Spleen (tissue), 11 donors: ENCODE measurements at regions not wholly inside any gene's neighbourhood (a gene's known extent, or its start where the extent isn't known, plus 50 kb on each side); places are given as distances from the start of the nearest gene placed in this dataset.

Source experiments
- DNase-seq: peaks from one replicate; pipeline ENCODE4 v3.0.0-alpha.2; 2020
- H3K27ac ChIP-seq, 8 donors: fragments of 200-600 bp; sonication (generic) in 7 of 8; 1 replicate in 4 of 8; 2 replicates in 4 of 8; pipeline versions ENCODE4 v1.5.0 to v1.8.0; 2016 to 2021; ENCODE audit warnings: inconsistent platforms in 4 of 8, mild to moderate bottlenecking in 4 of 8, moderate library complexity in 1 of 8
- H3K27me3 ChIP-seq, 7 donors: fragments of 200-600 bp; sonication (generic) in 6 of 7; replicated peaks in 1 of 7; 1 replicate in 4 of 7; 2 replicates in 3 of 7; pipeline versions ENCODE4 v1.5.0 to v1.8.0; 2016 to 2021; ENCODE audit warnings: inconsistent platforms in 3 of 7, mild to moderate bottlenecking in 1 of 7
- H3K36me3 ChIP-seq, 6 donors: fragments of 200-600 bp; sonication (generic) in 5 of 6; 1 replicate in 4 of 6; 2 replicates in 2 of 6; pipeline versions ENCODE4 v1.5.0 to v1.8.0; 2016 to 2021; ENCODE audit warnings: inconsistent platforms in 2 of 6
- H3K4me1 ChIP-seq, 6 donors: fragments of 200-600 bp; sonication (generic) in 5 of 6; 1 replicate in 3 of 6; 2 replicates in 3 of 6; pipeline versions ENCODE4 v1.5.0 to v1.8.0; 2016 to 2021; ENCODE audit warnings: inconsistent platforms in 3 of 6
- H3K4me3 ChIP-seq, 8 donors: fragments of 200-600 bp; sonication (generic) in 7 of 8; 1 replicate in 4 of 8; 2 replicates in 4 of 8; pipeline versions ENCODE4 v1.5.0 to v1.8.0; 2016 to 2021; ENCODE audit warnings: inconsistent platforms in 4 of 8, mild to moderate bottlenecking in 4 of 8, moderate library complexity in 2 of 8
- H3K9me3 ChIP-seq, 8 donors: fragments of 200-600 bp; sonication (generic) in 7 of 8; 1 replicate in 4 of 8; 2 replicates in 4 of 8; pipeline versions ENCODE4 v1.5.0 to v1.8.0; 2016 to 2021; ENCODE audit warnings: inconsistent platforms in 4 of 8
- CTCF ChIP-seq, 11 experiments: fragments of 200-600 bp in 7 of 11; fragments of 450-650 bp in 4 of 11; sonication (generic) in 4 of 11; IDR thresholded peaks in 8 of 11; conservative IDR thresholded peaks in 3 of 11; 1 replicate in 7 of 11; 2 replicates in 4 of 11; pipeline versions ENCODE4 v1.4.0 to v1.8.0; 2016 to 2021; ENCODE audit warnings: antibody characterized with exemption in 11 of 11, inconsistent platforms in 4 of 11, mild to moderate bottlenecking in 1 of 11
- POLR2A ChIP-seq, 3 donors: fragments of 450-650 bp; IDR thresholded peaks; one replicate each; pipeline ENCODE4 v1.5.1; 2017; ENCODE audit warnings: antibody characterized with exemption in 3 of 3, mild to moderate bottlenecking in 1 of 3
- POLR2AphosphoS5 ChIP-seq, 3 donors: sonication (generic); formaldehyde crosslinking; IDR thresholded peaks; one replicate each; pipeline ENCODE4 v1.5.1; 2017; ENCODE audit warnings: antibody characterized with exemption in 3 of 3
- WGBS, 5 donors: extraction: QIAGEN DNeasy Blood & Tissue Kit in 3 of 5; methylation state at CpG; one replicate each; pipeline versions ENCODE4 v1.1.5 to v1.1.7; 2013 to 2018; 5-methylcytosine and 5-hydroxymethylcytosine counted together
- intact Hi-C: fragments of 100-400 bp; cut with DNase I; formaldehyde crosslinking; loops from one replicate; pipeline ENCODE4 v1.15.0; 2023; ENCODE audit warnings: low total_unique reads
- donor health status: healthy with polysubstance abuse.
- donor health status: DM: no; HTN: no; CAD: no; lungs with moderate emphysema.
- donor health status: DM: no; HTN: no; CAD: no.
- donor health status: Bipolar disorder and iron deficiency.
- donor health status: healthy.
- donor health status: DM: no; HTN: no; CAD: no.
- donor health status: DM: yes; HTN: yes; CAD: no.

GRCh38 chr19:29442094-29442493 is 83.7 kb upstream of the VSTM2B start:
- H3K4me1 ChIP-seq = no peaks in the 10 kb centered on the region
- peaks cover 0 to 14% (median 0%) of the 10 kb centered on the region in 7 donors for H3K27me3 ChIP-seq
- DNase-seq = no peak
- H3K9me3 ChIP-seq = peaks cover 0 to 57% (median 16%) of the 10 kb centered on the region in 8 donors
- intact Hi-C loops = no loop called here
- TF ChIP-seq CTCF (IDR thresholded peaks at IDR 0.05 in 8 of 11, conservative IDR thresholded peaks at IDR 0.05 in 3 of 11) = no peak
- TF ChIP-seq POLR2A (IDR thresholded peaks at IDR 0.05) = no peak
- TF ChIP-seq POLR2AphosphoS5 (IDR thresholded peaks at IDR 0.05) = no peak
- no peak overlapping the region for H3K4me3 ChIP-seq
- no peak overlapping the region for H3K27ac ChIP-seq
- 77 to 86% (median 79%) methylated on average over 6 to 7 of the region's 7 CpGs for WGBS, 5 donors
- no peaks in the 10 kb centered on the region for H3K36me3 ChIP-seq

DNA sequence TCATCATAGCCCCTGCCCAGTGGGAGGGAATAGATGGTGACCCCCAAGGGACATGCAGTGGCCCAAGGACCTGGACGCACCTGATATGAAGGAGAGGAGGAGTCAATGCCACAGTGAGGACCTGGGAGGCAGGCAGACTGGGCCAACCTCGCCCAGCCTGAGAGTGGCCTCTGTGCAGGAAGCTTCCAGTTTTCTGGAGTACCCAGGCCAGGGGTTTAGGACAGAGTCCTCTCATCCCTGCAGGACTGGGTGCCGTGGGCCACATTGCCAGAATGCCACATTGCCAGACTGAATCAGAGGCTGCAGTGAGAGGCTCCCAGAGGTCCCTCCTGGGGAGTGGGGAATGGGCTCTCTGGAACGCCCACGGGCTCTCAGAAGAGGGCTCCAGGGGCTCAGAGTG is 82.9 kb upstream of the VSTM2B start:
- WGBS, 5 donors = 51 to 75% (median 66%) methylated on average over 2 to 5 of the region's 5 CpGs
- Histone ChIP-seq H3K27me3 (peaks cover 0 to 16% (median 0%) of the 10 kb centered on the region in 7 donors), H3K27ac (no peak overlapping the region), H3K4me3 (no peak overlapping the region), H3K4me1 (no peaks in the 10 kb centered on the region), H3K9me3 (peaks cover 0 to 50% (median 16%) of the 10 kb centered on the region in 8 donors), H3K36me3 (no peaks in the 10 kb centered on the region)
- DNase-seq = no peak
- TF ChIP-seq CTCF (IDR thresholded peaks at IDR 0.05 in 8 of 11, conservative IDR thresholded peaks at IDR 0.05 in 3 of 11) (no peak), POLR2A (IDR thresholded peaks at IDR 0.05) (no peak), POLR2AphosphoS5 (IDR thresholded peaks at IDR 0.05) (no peak)
- intact Hi-C loops = no loop called here

DNA sequence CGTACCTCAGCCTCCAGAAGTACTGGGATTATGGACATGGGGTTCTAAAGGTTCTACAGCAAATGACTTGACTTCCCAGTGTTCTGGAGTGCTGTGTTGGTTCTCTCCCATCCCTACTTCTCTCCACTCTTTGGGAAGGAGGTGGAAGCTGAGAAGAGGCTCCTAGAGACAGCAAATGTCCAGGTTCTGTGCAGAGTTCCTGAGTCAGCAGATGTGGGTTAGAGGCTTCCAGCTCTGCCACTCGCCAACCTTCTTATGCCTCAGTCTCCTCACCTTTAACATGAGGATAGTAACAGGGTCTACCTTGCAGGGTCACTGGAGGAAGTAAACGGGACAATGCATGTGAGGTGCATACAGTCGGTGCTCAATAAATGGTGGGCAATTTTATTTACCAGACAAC is 80.5 kb upstream of the VSTM2B start:
- no peak for DNase-seq
- H3K27me3 ChIP-seq = peaks cover 0 to 28% (median 0%) of the 10 kb centered on the region in 7 donors
- H3K4me1 ChIP-seq = no peaks in the 10 kb centered on the region
- intact Hi-C loops = no loop called here
- H3K27ac ChIP-seq = no peak overlapping the region
- 78 to 87% (median 80%) methylated on average over 4 of the region's 4 CpGs for WGBS, 5 donors
- no peaks in the 10 kb centered on the region for H3K36me3 ChIP-seq
- H3K4me3 ChIP-seq = no peak overlapping the region
- TF ChIP-seq POLR2A (IDR thresholded peaks at IDR 0.05) = no peak
- no peak for TF ChIP-seq CTCF (IDR thresholded peaks at IDR 0.05 in 8 of 11, conservative IDR thresholded peaks at IDR 0.05 in 3 of 11)
- no peak for TF ChIP-seq POLR2AphosphoS5 (IDR thresholded peaks at IDR 0.05)
- H3K9me3 ChIP-seq = peaks cover 0 to 43% (median 6%) of the 10 kb centered on the region in 8 donors

DNA sequence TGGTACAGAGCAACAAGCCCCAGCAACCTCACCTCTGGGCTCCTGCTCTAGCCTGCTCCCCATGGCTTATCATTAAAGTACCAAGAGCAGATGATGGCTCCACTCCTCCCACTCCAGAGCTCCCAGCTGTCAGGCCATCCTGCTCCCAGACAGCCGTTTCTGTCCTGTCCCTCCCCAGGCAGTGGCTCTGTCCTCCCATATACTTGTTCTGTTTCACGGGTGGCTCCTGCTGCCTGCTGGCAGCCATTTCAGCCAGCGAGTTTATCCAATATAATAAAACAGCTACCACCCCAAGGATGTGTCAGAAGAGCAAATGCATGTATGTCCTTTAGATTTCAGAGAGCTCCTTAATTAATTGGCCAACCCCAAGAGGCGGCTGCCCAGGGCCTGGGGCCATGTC is 79.4 kb upstream of the VSTM2B start:
- Histone ChIP-seq H3K27me3 (peaks cover 0 to 29% (median 0%) of the 10 kb centered on the region in 7 donors), H3K36me3 (no peaks in the 10 kb centered on the region), H3K27ac (no peak overlapping the region), H3K9me3 (peaks cover 0 to 32% (median under 1%) of the 10 kb centered on the region in 8 donors), H3K4me1 (no peaks in the 10 kb centered on the region), H3K4me3 (no peak overlapping the region)
- intact Hi-C loops = no loop called here
- no peak for DNase-seq
- TF ChIP-seq POLR2AphosphoS5 (IDR thresholded peaks at IDR 0.05) (no peak), POLR2A (IDR thresholded peaks at IDR 0.05) (no peak), CTCF (IDR thresholded peaks at IDR 0.05 in 8 of 11, conservative IDR thresholded peaks at IDR 0.05 in 3 of 11) (no peak)
- WGBS, 5 donors = 56 to 71% (median 64%) methylated on average over 3 to 4 of the region's 4 CpGs
